Panc1 (cell line): ENCODE measurements at regions not wholly inside any gene's neighbourhood (a gene's known extent, or its start where the extent isn't known, plus 50 kb on each side); places are given as distances from the start of the nearest gene placed in this dataset.

ENCODE experiments used
- CTCF ChIP-seq: fragments of 450-650 bp; IDR thresholded peaks from 2 replicates; pipeline ENCODE4 v1.5.1; 2017; ENCODE audit warnings: mild to moderate bottlenecking
- POLR2AphosphoS5 ChIP-seq: IDR thresholded peaks from 2 replicates; pipeline ENCODE4 v1.6.1; 2012; ENCODE audit warnings: mild to moderate bottlenecking, low read depth, low read length, moderate library complexity
- TCF7L2 ChIP-seq: IDR thresholded peaks from 2 replicates; pipeline ENCODE4 v1.6.1; 2011; ENCODE audit warnings: mild to moderate bottlenecking, low read depth, low read length, inconsistent platforms

- TF ChIP-seq POLR2AphosphoS5, result no peak
- no peak for TF ChIP-seq CTCF
- TF ChIP-seq TCF7L2, result no peak
Observed at GRCh38 chr13:83536153-83536552, 346.1 kb downstream of the SLITRK1 start.
